Stimulated activated effector memory CD8-positive, alpha-beta T cell treated with anti-CD3 and anti-CD28 coated beads, Interleukin-12 subunit alpha, Interleukin-12 subunit beta, amount 100 ng/mL, for 72 hours (primary cell): ENCODE measurements at regions not wholly inside any gene's neighbourhood (a gene's known extent, or its start where the extent isn't known, plus 50 kb on each side); places are given as distances from the start of the nearest gene placed in this dataset.
"Not testable (repeated sequence)": the region's sequence is repeated elsewhere in the genome, so short reads cannot be mapped to it uniquely, and the experiment has no call there.

Experiments
- ATAC-seq: fragments of 150-1000 bp; cut with Tn5 transposase; 2 replicates; pipeline ENCODE4 v1.10.0; 2021
- DNase-seq, 2 donors: peaks; one replicate each; pipeline ENCODE4 v3.0.0; 2021 to 2022; ENCODE audit warnings: low spot score in 2 of 2
- H3K27ac Mint-ChIP-seq: one replicate; pipeline ENCODE4 v1.8.0; 2022; ENCODE audit warnings: mild to moderate bottlenecking, mixed read lengths
- H3K36me3 Mint-ChIP-seq: one replicate; pipeline ENCODE4 v1.8.0; 2022; ENCODE audit warnings: mild to moderate bottlenecking, mixed read lengths
- H3K4me1 Mint-ChIP-seq: one replicate; pipeline ENCODE4 v1.8.0; 2022; ENCODE audit warnings: mixed read lengths
- H3K4me3 Mint-ChIP-seq: one replicate; pipeline ENCODE4 v1.8.0; 2022; ENCODE audit warnings: mild to moderate bottlenecking, mixed read lengths
- H3K9me3 Mint-ChIP-seq: one replicate; pipeline ENCODE4 v1.8.0; 2022; ENCODE audit warnings: mixed read lengths

- H3K27ac Mint-ChIP-seq = no peak overlapping the region
- no peaks in the 10 kb centered on the region for H3K4me1 Mint-ChIP-seq
- no peaks in the 10 kb centered on the region for H3K36me3 Mint-ChIP-seq
- DNase-seq (no peak), ATAC-seq (no peak)
- no peak overlapping the region for H3K4me3 Mint-ChIP-seq
- peaks cover 6% of the 10 kb centered on the region for H3K9me3 Mint-ChIP-seq
These were observed 604.1 kb upstream of the TLE4 start for GRCh38 chr9:78967596-78968217.

DNA sequence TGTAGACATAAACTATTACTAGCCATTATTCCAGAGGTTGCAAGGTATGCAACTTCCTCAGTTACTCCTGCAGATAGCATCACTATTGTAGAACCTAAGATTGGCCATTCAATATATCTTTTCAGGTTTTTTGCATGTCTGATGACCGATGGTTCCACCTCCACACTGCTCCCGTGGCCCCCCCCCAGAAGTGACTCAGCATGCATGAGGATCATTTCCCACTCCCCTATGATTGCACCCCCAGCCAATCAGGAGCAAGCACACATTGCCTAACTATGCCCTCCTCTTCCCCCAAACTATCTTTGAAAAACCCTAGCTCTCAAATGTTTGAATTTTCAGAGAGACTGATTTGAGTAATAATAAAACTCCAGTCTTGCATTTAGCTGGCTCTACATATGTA, 601.4 kb upstream of the TLE4 start:
- H3K4me3 Mint-ChIP-seq = no peak overlapping the region
- ATAC-seq (no peak), DNase-seq (no peak)
- H3K27ac Mint-ChIP-seq = no peak overlapping the region
- H3K9me3 Mint-ChIP-seq = peaks cover 4% of the 10 kb centered on the region
- H3K36me3 Mint-ChIP-seq = no peaks in the 10 kb centered on the region
- no peaks in the 10 kb centered on the region for H3K4me1 Mint-ChIP-seq

DNA sequence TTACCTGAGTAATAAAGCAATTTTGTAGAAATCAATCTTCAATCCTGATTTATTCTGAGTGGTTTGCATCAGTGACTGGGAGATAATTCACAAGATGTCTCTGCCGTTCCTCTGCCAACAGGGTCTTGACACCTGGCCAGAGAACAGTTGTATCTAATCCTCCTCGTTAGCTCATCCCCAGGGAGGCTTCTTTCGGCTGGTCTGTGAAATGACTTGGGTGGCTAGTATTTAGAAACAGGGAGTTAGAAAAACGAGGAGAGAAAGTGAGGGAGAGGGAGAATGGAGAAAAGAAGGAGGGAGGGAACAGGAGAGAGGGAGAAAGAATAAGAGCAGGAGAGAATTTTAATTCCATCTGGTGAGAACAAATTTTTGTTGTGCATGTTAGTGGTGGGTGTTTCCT, 600.2 kb upstream of the TLE4 start:
- Mint-ChIP-seq H3K36me3 (no peaks in the 10 kb centered on the region), H3K4me1 (no peaks in the 10 kb centered on the region), H3K4me3 (no peak overlapping the region), H3K27ac (no peak overlapping the region), H3K9me3 (peaks cover 2% of the 10 kb centered on the region)
- no peak for ATAC-seq
- DNase-seq = no peak

DNA sequence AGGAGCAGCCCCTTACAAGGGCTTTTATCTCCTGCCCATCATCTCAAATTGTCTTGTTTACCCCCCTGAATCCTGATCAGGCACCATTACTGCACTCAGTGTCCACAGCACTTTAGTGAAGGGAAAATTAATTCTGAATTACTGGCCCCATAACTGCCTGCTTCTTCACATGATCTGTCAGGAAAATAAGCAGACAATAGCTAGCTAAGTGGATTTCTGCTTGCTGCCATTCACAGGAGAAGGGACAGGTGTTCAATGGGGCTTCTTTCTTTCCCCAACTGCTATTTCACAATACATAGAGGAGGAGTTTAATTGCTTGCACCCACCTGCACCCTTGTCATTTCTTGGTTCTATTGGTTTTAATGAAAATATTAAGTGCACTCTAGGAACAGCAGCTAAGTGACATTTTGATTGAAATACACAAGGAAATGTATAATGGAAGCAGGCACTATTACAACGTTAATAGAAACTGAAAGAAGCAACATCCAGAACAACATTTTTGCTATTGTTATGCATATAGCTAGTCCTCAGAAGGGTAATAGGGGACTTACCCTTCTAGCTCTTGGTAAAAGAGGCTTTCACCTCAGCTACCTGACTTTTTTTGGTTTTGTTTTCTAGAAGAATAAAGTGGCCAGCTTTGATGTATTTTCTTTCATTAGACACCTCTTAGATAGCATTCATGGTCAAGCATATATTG, 599.3 kb upstream of the TLE4 start:
- no peak for ATAC-seq
- no peaks in the 10 kb centered on the region for H3K36me3 Mint-ChIP-seq

GRCh38 chr9:78973907-78974306, 597.9 kb upstream of the TLE4 start:
- no peaks in the 10 kb centered on the region for H3K9me3 Mint-ChIP-seq
- no peak for ATAC-seq

More for the DNA sequence above, 599.3 kb upstream of the TLE4 start:
- DNase-seq = no peak
- Mint-ChIP-seq H3K4me1 (no peaks in the 10 kb centered on the region), H3K27ac (no peak overlapping the region), H3K4me3 (no peak overlapping the region), H3K9me3 (peaks cover 2% of the 10 kb centered on the region)

DNA sequence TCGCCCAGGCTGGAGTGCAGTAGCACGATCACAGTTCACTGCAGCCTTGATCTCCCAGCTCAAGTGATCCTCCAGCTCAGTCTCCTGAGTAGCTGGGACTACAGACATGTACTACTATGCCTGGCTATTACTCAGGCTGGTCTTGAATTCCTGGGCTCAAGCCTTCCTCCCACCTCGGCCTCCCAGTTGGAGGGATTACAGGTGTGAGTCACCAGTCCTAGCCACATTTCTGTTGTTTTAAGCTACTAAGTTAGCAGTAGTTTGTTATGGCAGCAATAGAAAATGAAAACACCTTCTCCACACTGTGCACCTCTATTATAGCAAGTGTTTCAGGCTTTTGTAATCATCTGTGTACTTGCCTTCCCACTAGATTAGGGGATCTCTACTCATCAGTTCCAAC, 588.9 kb upstream of the TLE4 start:
- H3K4me3 Mint-ChIP-seq = no peak overlapping the region
- no peak overlapping the region for H3K27ac Mint-ChIP-seq
- ATAC-seq (no peak), DNase-seq (no peak)
- peaks cover 10% of the 10 kb centered on the region for H3K9me3 Mint-ChIP-seq
- H3K36me3 Mint-ChIP-seq = no peaks in the 10 kb centered on the region
- no peaks in the 10 kb centered on the region for H3K4me1 Mint-ChIP-seq

More at GRCh38 chr9:78973907-78974306, 597.9 kb upstream of the TLE4 start:
- DNase-seq = no peak
- no peak overlapping the region for H3K27ac Mint-ChIP-seq
- no peak overlapping the region for H3K4me3 Mint-ChIP-seq
- no peaks in the 10 kb centered on the region for H3K36me3 Mint-ChIP-seq
- H3K4me1 Mint-ChIP-seq = no peaks in the 10 kb centered on the region

DNA sequence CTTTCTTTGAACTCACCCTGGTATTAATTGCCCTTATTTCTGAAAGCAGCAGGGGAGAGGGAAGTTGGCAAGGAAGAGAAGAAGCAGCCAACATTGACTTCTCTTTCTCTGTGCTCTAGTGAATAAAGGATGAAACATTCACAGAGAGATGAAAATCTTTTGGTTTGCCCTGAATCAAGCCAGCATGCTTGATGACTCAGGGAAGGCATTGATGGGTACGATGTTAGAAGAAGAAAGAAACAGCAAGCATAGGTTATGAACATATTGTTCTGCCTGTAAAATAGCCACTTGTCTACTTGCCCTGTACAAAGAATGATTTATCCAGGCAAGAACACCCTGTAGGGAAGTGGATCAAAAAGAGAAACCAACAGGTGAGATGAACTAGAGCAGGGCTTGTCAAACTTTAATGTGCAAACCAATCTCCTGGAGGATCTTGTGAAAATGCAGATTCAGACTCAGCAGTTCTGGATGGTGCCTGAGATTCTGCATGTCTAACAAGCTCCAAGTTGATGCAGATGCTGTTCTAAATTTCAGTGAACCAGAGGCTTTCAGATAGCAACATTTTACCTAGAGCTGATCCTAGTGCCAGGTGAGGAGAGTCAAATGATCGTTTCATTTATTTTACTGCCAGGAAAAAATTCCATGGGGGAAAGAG, 586.6 kb upstream of the TLE4 start:
- DNase-seq = no peak
- peaks cover 7% of the 10 kb centered on the region for H3K9me3 Mint-ChIP-seq
- H3K36me3 Mint-ChIP-seq = no peaks in the 10 kb centered on the region
- no peak for ATAC-seq
- no peak overlapping the region for H3K4me3 Mint-ChIP-seq
- no peaks in the 10 kb centered on the region for H3K4me1 Mint-ChIP-seq
- H3K27ac Mint-ChIP-seq = no peak overlapping the region

DNA sequence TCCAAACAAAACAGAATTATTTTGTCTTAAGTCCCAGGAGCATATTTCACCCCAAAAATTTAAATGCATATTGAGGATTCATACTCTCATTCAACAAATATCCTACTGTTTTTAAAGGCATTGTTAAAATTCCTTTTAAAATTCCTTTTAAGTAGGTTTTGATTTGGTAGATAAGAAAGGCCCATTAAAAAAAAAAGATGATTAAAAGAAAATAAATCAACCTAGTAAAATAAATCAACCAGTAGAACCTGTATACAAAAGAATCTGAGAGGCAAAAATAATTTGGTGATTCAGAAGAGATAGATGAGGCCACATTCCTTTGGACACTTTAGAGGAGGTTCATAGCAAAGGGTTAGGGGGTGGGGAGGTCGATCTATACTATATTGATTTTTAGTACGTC, 585.3 kb upstream of the TLE4 start:
- DNase-seq (no peak), ATAC-seq (no peak)
- H3K4me1 Mint-ChIP-seq = no peaks in the 10 kb centered on the region
- H3K36me3 Mint-ChIP-seq = no peaks in the 10 kb centered on the region
- no peak overlapping the region for H3K4me3 Mint-ChIP-seq
- no peak overlapping the region for H3K27ac Mint-ChIP-seq
- H3K9me3 Mint-ChIP-seq = peaks cover 3% of the 10 kb centered on the region

GRCh38 chr9:78989031-78989658, 582.6 kb upstream of the TLE4 start:
- H3K4me3 Mint-ChIP-seq = no peak overlapping the region
- no peak for ATAC-seq
- H3K27ac Mint-ChIP-seq = no peak overlapping the region

GRCh38 chr9:78994471-78994870, 577.3 kb upstream of the TLE4 start:
- DNase-seq = no peak
- Mint-ChIP-seq H3K4me3 (no peak overlapping the region), H3K4me1 (no peaks in the 10 kb centered on the region), H3K36me3 (no peaks in the 10 kb centered on the region), H3K27ac (no peak overlapping the region), H3K9me3 (peaks cover 1% of the 10 kb centered on the region)
- no peak for ATAC-seq

More at GRCh38 chr9:78989031-78989658, 582.6 kb upstream of the TLE4 start:
- no peaks in the 10 kb centered on the region for H3K36me3 Mint-ChIP-seq
- no peaks in the 10 kb centered on the region for H3K4me1 Mint-ChIP-seq
- no peaks in the 10 kb centered on the region for H3K9me3 Mint-ChIP-seq
- DNase-seq = no peak

DNA sequence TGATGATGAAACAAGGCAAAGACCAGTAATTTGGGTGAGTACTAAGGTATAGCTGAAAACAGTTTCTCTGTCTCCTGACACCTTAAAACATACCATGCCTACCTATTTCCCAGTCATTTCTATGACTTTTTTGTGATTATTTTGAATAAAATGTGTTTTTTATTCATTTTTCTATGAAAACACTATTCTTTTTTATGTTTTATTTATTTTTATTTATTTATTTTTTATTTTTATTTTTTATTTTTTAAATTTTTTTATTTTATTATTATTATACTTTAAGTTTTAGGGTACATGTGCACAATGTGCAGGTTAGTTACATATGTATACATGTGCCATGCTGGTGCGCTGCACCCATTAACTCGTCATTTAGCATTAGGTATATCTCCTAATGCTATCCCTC, 576.8 kb upstream of the TLE4 start:
- H3K4me3 Mint-ChIP-seq, H3K9me3 Mint-ChIP-seq, H3K36me3 Mint-ChIP-seq, DNase-seq, H3K27ac Mint-ChIP-seq, ATAC-seq, H3K4me1 Mint-ChIP-seq: not testable (repeated sequence)

DNA sequence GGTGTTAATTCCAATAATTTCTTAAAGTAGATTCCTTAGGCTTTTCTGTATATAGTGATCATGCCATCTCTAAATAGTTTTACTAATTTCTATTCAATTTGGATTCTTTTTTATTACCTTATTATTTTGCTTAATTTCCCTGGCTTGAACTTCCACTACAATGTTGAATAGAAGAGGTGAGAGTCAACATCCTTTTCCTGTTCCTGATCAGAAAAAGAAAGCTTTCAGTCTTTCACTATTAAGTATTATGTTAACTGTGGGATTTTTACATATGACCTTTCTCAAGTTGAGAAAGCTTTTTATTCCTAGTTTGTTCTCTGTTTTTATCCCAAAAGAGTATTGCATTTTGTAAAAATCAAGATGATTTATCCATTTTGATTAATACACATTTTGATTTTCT, 574.5 kb upstream of the TLE4 start:
- Mint-ChIP-seq H3K27ac (no peak overlapping the region), H3K36me3 (no peaks in the 10 kb centered on the region), H3K9me3 (peaks cover 4% of the 10 kb centered on the region), H3K4me1 (no peaks in the 10 kb centered on the region), H3K4me3 (no peak overlapping the region)
- no peak for ATAC-seq
- no peak for DNase-seq

DNA sequence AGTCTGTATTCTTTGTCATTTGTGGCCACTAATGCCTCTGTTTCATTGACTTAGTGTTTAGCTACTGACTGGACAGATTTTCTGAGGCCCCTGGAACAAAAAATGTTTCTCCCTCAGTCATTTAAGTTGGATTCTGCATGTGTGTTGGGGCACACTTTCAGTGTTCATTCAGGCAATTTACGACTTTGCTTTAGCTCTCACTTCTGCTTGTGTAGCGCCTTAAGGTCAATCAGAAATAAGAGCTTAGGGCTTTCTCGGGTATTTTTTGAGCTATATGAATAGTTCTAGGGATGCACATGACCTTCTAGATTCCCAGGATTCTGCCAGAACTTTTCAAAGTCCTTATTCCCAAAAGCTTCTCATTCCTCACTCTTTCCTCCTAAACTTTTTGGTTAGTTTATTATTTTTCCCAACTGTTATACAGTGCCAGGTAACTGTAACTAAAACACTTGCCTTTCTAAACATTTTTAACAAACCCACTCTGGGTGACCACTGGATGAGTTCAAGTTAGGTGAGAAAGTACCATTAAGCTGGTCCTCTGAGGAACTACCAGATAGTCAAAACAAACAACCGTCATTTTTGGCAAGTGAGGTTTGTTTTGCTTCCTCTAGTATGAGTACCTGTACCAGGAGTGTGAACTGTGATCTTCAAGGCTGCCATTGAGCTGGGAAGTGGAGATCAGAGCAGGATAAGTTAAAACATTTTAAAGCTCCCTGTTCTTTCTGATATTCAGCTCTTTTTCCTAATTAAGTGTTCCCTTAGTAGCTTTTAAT, 571.3 kb upstream of the TLE4 start:
- Mint-ChIP-seq H3K4me3 (no peak overlapping the region), H3K9me3 (peaks cover 8% of the 10 kb centered on the region), H3K27ac (no peak overlapping the region), H3K4me1 (no peaks in the 10 kb centered on the region), H3K36me3 (no peaks in the 10 kb centered on the region)
- ATAC-seq = no peak
- DNase-seq = no peak

- Mint-ChIP-seq H3K4me1 (no peaks in the 10 kb centered on the region), H3K27ac (no peak overlapping the region), H3K9me3 (peaks cover 8% of the 10 kb centered on the region), H3K36me3 (no peaks in the 10 kb centered on the region), H3K4me3 (no peak overlapping the region)
- DNase-seq = no peak
- ATAC-seq = no peak
These were observed 570.8 kb upstream of the TLE4 start for GRCh38 chr9:79001012-79001411.

DNA sequence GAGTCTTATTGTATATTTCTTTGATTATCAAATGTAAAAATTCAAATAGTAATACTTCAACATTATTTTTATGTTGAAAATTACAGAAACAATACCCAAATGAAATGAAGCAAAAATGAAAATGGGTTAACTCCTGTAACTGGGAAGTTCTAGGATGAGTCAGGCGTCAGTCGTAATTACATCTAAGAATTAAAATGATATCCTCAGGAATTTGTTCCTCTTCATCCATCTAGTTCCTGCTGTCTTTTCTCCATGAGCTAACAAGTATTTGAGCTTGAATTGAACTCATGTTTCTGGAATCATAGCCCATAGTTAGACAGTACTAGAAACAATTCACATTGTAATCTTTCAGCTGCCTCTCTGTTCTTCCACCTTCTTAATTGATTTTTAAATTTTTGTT, 568.3 kb upstream of the TLE4 start:
- H3K36me3 Mint-ChIP-seq = no peaks in the 10 kb centered on the region

More for the DNA sequence above, 568.3 kb upstream of the TLE4 start:
- DNase-seq = no peak
- Mint-ChIP-seq H3K4me3 (no peak overlapping the region), H3K4me1 (no peaks in the 10 kb centered on the region), H3K9me3 (peaks cover 8% of the 10 kb centered on the region), H3K27ac (no peak overlapping the region)
- ATAC-seq = no peak
